ENCODE measurements at regions not wholly inside any gene's neighbourhood (a gene's known extent, or its start where the extent isn't known, plus 50 kb on each side); places are given as distances from the start of the nearest gene placed in this dataset.

GRCh38 chr13:86653009-86653408, 853.8 kb upstream of the SLITRK6 start:
- Histone ChIP-seq H3K27ac (no peak overlapping the region), H3K4me2 (no peak overlapping the region), H3K4me1 (no peaks in the 10 kb centered on the region), H3K4me3 (no peak overlapping the region), H3K9me3 (no peaks in the 10 kb centered on the region)
- POLR2A ChIA-PET, result no interaction called here
- TF ChIP-seq MAX (IDR thresholded peaks at IDR 0.05) (no peak), POLR2AphosphoS2 (conservative IDR thresholded peaks at IDR 0.05; ENCODE audit: low read length) (no peak), NPAS2 (CRISPR knock-in tag; IDR thresholded peaks at IDR 0.05; ENCODE audit: borderline replicate concordance) (no peak), HOXA7 (CRISPR knock-in tag; IDR thresholded peaks at IDR 0.05) (no peak), HOXB13 (CRISPR knock-in tag; IDR thresholded peaks at IDR 0.05; ENCODE audit: low read depth) (no peak), JUNB (IDR thresholded peaks at IDR 0.05) (no peak), BCL3 (IDR thresholded peaks at IDR 0.05) (no peak), TFCP2L1 (CRISPR knock-in tag; IDR thresholded peaks at IDR 0.05) (no peak), ESRRA (IDR thresholded peaks at IDR 0.05; ENCODE audit: borderline replicate concordance, low read length) (no peak), ATOH8 (CRISPR knock-in tag; IDR thresholded peaks at IDR 0.05; ENCODE audit: low read depth) (no peak)
- DNase-seq (ENCODE audit: low read depth in 1 of 2, low spot score in 1 of 2) (no peak), ATAC-seq (no peak), FAIRE-seq (no peak)
- CTCF ChIA-PET, result no interaction called here

GRCh38 chr13:86655561-86655960, 856.3 kb upstream of the SLITRK6 start:
- Histone ChIP-seq H3K4me3 (no peak overlapping the region), H3K27ac (no peak overlapping the region), H3K4me1 (no peaks in the 10 kb centered on the region), H3K4me2 (no peak overlapping the region), H3K9me3 (no peaks in the 10 kb centered on the region)
- TF ChIP-seq SMC3 (IDR thresholded peaks at IDR 0.05) (no peak), CBX8 (IDR thresholded peaks at IDR 0.05) (no peak), FOXS1 (CRISPR knock-in tag; IDR thresholded peaks at IDR 0.05) (no peak), POLR2AphosphoS2 (conservative IDR thresholded peaks at IDR 0.05; ENCODE audit: low read length) (no peak), ZC3H11A (IDR thresholded peaks at IDR 0.05) (no peak), RAD21 (conservative IDR thresholded peaks at IDR 0.05 in 1 of 2, IDR thresholded peaks at IDR 0.05 in 1 of 2) (no peak), E2F6 (IDR thresholded peaks at IDR 0.05; ENCODE audit: borderline replicate concordance, low read depth) (no peak), MAZ (IDR thresholded peaks at IDR 0.05; ENCODE audit: borderline replicate concordance, low read depth, low read length) (no peak), NFE2L2 (conservative IDR thresholded peaks at IDR 0.05; ENCODE audit: low read length) (no peak), HOXB5 (CRISPR knock-in tag; IDR thresholded peaks at IDR 0.05) (no peak), MAX (IDR thresholded peaks at IDR 0.05) (no peak), ZSCAN20 (CRISPR knock-in tag; IDR thresholded peaks at IDR 0.05) (no peak), HMGXB4 (CRISPR knock-in tag; IDR thresholded peaks at IDR 0.05; ENCODE audit: borderline replicate concordance) (no peak), NPAS2 (CRISPR knock-in tag; IDR thresholded peaks at IDR 0.05; ENCODE audit: borderline replicate concordance) (no peak)
- FAIRE-seq (no peak), DNase-seq (ENCODE audit: low read depth in 1 of 2, low spot score in 1 of 2) (no peak), ATAC-seq (no peak)
- ChIA-PET POLR2A (no interaction called here), CTCF (interaction anchor here (0.6 kb wide), 1 partner anchor 40 kb away, joined by 3 read pairs; no protein-coding TSS in a partner anchor)
- 67% methylated on average over 3 of the region's 3 CpGs for WGBS (ENCODE audit: missing lambda C conversion rate)
